Uterus (tissue), 2 donors: ENCODE measurements at regions not wholly inside any gene's neighbourhood (a gene's known extent, or its start where the extent isn't known, plus 50 kb on each side); places are given as distances from the start of the nearest gene placed in this dataset.

Experiments used
- POLR2A ChIP-seq, 2 donors: fragments of 450-650 bp; IDR thresholded peaks; one replicate each; pipeline ENCODE4 v1.6.1; 2016; ENCODE audit warnings: antibody characterized with exemption in 2 of 2, mild to moderate bottlenecking in 1 of 2, moderate library complexity in 1 of 2
- TF ChIP-seq, protein P1 (sequence below), 4 experiments: fragments of 200-600 bp in 2 of 4; fragments of 450-650 bp in 2 of 4; sonication (generic) in 2 of 4; IDR thresholded peaks; one replicate each; pipeline ENCODE4 v1.5.1; 2016 to 2019; ENCODE audit warnings: antibody characterized with exemption in 4 of 4, mild to moderate bottlenecking in 2 of 4, moderate library complexity in 1 of 4

DNA sequence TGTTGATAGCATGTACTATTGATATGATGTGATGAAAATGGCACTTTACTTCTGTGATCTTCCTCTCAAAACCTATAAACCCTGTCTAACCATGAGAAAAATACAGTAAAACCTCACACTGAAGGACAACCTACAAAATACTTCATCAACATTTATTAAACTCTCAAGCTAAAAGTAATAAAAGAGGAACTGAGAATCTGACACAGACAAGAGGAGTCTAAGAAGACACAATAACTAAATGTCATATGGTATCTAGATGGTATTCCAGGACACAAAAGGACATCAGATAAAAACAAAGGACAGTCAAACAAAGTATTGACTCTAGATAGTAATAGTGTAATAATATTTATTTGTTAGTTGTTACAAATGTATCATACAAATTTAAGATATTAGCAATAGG is 655.3 kb downstream of the SH3BGRL start:
- TF ChIP-seq, protein P1, sequence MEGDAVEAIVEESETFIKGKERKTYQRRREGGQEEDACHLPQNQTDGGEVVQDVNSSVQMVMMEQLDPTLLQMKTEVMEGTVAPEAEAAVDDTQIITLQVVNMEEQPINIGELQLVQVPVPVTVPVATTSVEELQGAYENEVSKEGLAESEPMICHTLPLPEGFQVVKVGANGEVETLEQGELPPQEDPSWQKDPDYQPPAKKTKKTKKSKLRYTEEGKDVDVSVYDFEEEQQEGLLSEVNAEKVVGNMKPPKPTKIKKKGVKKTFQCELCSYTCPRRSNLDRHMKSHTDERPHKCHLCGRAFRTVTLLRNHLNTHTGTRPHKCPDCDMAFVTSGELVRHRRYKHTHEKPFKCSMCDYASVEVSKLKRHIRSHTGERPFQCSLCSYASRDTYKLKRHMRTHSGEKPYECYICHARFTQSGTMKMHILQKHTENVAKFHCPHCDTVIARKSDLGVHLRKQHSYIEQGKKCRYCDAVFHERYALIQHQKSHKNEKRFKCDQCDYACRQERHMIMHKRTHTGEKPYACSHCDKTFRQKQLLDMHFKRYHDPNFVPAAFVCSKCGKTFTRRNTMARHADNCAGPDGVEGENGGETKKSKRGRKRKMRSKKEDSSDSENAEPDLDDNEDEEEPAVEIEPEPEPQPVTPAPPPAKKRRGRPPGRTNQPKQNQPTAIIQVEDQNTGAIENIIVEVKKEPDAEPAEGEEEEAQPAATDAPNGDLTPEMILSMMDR (IDR thresholded peaks at IDR 0.05): no peak
- no peak for TF ChIP-seq POLR2A (IDR thresholded peaks at IDR 0.05)
